HepG2 (cell line): ENCODE measurements at regions not wholly inside any gene's neighbourhood (a gene's known extent, or its start where the extent isn't known, plus 50 kb on each side); places are given as distances from the start of the nearest gene placed in this dataset.

Source experiments
- ATAC-seq: fragments of 200-7000 bp; cut with Tn5 transposase; 3 replicates; pipeline ENCODE4 v1.9.1; 2020; ENCODE audit warnings: mild to moderate bottlenecking, moderate library complexity
- BruUV-seq: library from RNA; stranded (reverse); fragments of 400-500 nt; replicated peaks from 2 replicates; lab custom pipeline; 2021; lab: Mats Ljungman, UMichigan
- CTCF ChIA-PET: fragments of 300-600 bp; formaldehyde crosslinking; extraction: SDS; loops from one replicate; lab custom pipeline; 2021; ENCODE audit warnings: low total read pairs, inconsistent platforms, low intra/inter-chr PET ratio; lab: Yijun Ruan, JAX
- POLR2A ChIA-PET: fragments of 350-600 bp; sonication (Branson Sonifier 250); formaldehyde crosslinking; loops from one replicate; lab custom pipeline; 2020; ENCODE audit warnings: antibody characterized with exemption, inconsistent platforms; lab: Yijun Ruan, JAX
- DNase-seq: peaks from one replicate; pipeline ENCODE4 v3.0.0-alpha.2; 2015; ENCODE audit warnings: low spot score
- FAIRE-seq: peaks from 3 replicates; lab custom pipeline; 2011; peaks lifted over from hg19 to GRCh38; lab: Jason Lieb, UNC
- H2AFZ ChIP-seq: one replicate; pipeline ENCODE4 v1.6.1; 2011; ENCODE audit warnings: low read length, inconsistent platforms
- H3K27ac ChIP-seq: fragments of 300-600 bp; 3 replicates; pipeline ENCODE4 v1.8.0; 2011; ENCODE audit warnings: mixed run types, mild to moderate bottlenecking, mixed read lengths, low read length, inconsistent platforms; ENCODE audit not compliant: insufficient read depth; ENCODE audit errors: extremely low read length
- H3K27me3 ChIP-seq, 2 experiments: fragments of 200-600 bp in 1 of 2; 2 replicates in 1 of 2; 3 replicates in 1 of 2; pipeline versions ENCODE4 v1.6.0 to v1.8.0; 2011; ENCODE audit warnings: low read length in 2 of 2, mild to moderate bottlenecking in 2 of 2, moderate library complexity in 2 of 2, inconsistent platforms in 1 of 2; ENCODE audit not compliant: insufficient read depth in 2 of 2, control insufficient read depth in 1 of 2
- H3K36me3 ChIP-seq, 2 experiments: fragments of 200-600 bp in 1 of 2; replicated peaks in 1 of 2; 2 replicates in 1 of 2; 3 replicates in 1 of 2; pipeline versions ENCODE4 v1.5.1 to v1.8.0; 2011; ENCODE audit warnings: low read length in 2 of 2, inconsistent platforms in 1 of 2; ENCODE audit not compliant: insufficient read depth in 2 of 2, control insufficient read depth in 1 of 2
- H3K4me1 ChIP-seq: 2 replicates; pipeline ENCODE4 v1.5.1; 2012; ENCODE audit warnings: low read length, inconsistent platforms; ENCODE audit not compliant: insufficient read depth
- H3K4me2 ChIP-seq: 2 replicates; pipeline ENCODE4 v1.6.0; 2011; ENCODE audit warnings: low read depth, low read length, inconsistent platforms
- H3K4me3 ChIP-seq, 3 experiments: fragments of 200-600 bp in 1 of 3; sonication (generic), shearing (Covaris generic) in 1 of 3; replicated peaks in 1 of 3; 2 replicates each; pipeline ENCODE4 v1.5.1; 2011 to 2016; ENCODE audit warnings: low read length in 3 of 3, inconsistent platforms in 2 of 3, low read depth in 2 of 3, mild to moderate bottlenecking in 2 of 3, control low read depth in 1 of 3, mixed read lengths in 1 of 3; ENCODE audit not compliant: insufficient read depth in 1 of 3
- H3K79me2 ChIP-seq: one replicate; pipeline ENCODE4 v1.6.1; 2011; ENCODE audit warnings: low read length, inconsistent platforms; ENCODE audit not compliant: insufficient read depth
- H3K9ac ChIP-seq: 2 replicates; pipeline ENCODE4 v1.6.0; 2011; ENCODE audit warnings: mild to moderate bottlenecking, low read depth, low read length, inconsistent platforms; ENCODE audit not compliant: insufficient read depth
- H3K9me3 ChIP-seq: 2 replicates; pipeline ENCODE4 v1.5.1; 2012; ENCODE audit warnings: mild to moderate bottlenecking, low read length
- H4K20me1 ChIP-seq: 2 replicates; pipeline ENCODE4 v1.6.0; 2011; ENCODE audit warnings: inconsistent platforms, mild to moderate bottlenecking, low read length, moderate library complexity; ENCODE audit not compliant: insufficient read depth
- CCDC6 ChIP-seq: sonication (generic); formaldehyde crosslinking; IDR thresholded peaks from 2 replicates; pipeline ENCODE4 v1.8.1; 2022; ENCODE audit warnings: mild to moderate bottlenecking, missing genetic modification reagents, moderate library complexity
- HDAC2 ChIP-seq: sonication (generic); formaldehyde crosslinking; IDR thresholded peaks from 2 replicates; pipeline ENCODE4 v1.4.0; 2020; ENCODE audit warnings: missing genetic modification reagents
- KMT2A ChIP-seq: sonication (generic); formaldehyde crosslinking; IDR thresholded peaks from 2 replicates; pipeline ENCODE4 v1.4.0; 2020; ENCODE audit warnings: missing genetic modification reagents
- NFE2L1 ChIP-seq: sonication (generic); formaldehyde crosslinking; IDR thresholded peaks from 2 replicates; pipeline ENCODE4 v1.4.0; 2020; ENCODE audit warnings: missing genetic modification reagents, mild to moderate bottlenecking, borderline replicate concordance
- TP53 ChIP-seq: sonication (generic); formaldehyde crosslinking; conservative IDR thresholded peaks from 2 replicates; pipeline ENCODE4 v1.4.0; 2020; ENCODE audit warnings: missing genetic modification reagents
- ZNF225 ChIP-seq: sonication (generic); formaldehyde crosslinking; IDR thresholded peaks from 2 replicates; pipeline ENCODE4 v1.4.0; 2020; ENCODE audit warnings: mild to moderate bottlenecking, missing genetic modification reagents
- WGBS: methylation state at CpG from one replicate; pipeline ENCODE4 v1.1.6; 2017; ENCODE audit warnings: low lambda C conversion rate; 5-methylcytosine and 5-hydroxymethylcytosine counted together
- in situ Hi-C: cut with HindIII; loops from 2 replicates; pipeline ENCODE4 v1.10.0; 2017; ENCODE audit warnings: low pct_unique_long_range_greater_than_20kb; ENCODE audit not compliant: extremely low pct_ligation_motif_present
- intact Hi-C: fragments of 100-400 bp; cut with micrococcal nuclease; formaldehyde crosslinking; loops from one replicate; pipeline ENCODE4 v1.10.0; 2022; ENCODE audit not compliant: unreplicated experiment
- TF ChIP-seq, protein P1 (sequence below): sonication (generic); formaldehyde crosslinking; IDR thresholded peaks from 2 replicates; pipeline ENCODE4 v1.5.1; 2020; ENCODE audit warnings: missing genetic modification reagents, mild to moderate bottlenecking, borderline replicate concordance
- TF ChIP-seq, protein P2 (sequence below): sonication (generic); formaldehyde crosslinking; IDR thresholded peaks from 2 replicates; pipeline ENCODE4 v1.4.0; 2020; ENCODE audit warnings: mild to moderate bottlenecking, missing genetic modification reagents
- TF ChIP-seq, protein P3 (sequence below): sonication (generic); formaldehyde crosslinking; IDR thresholded peaks from 2 replicates; pipeline ENCODE4 v1.4.0; 2020; ENCODE audit warnings: missing genetic modification reagents

DNA sequence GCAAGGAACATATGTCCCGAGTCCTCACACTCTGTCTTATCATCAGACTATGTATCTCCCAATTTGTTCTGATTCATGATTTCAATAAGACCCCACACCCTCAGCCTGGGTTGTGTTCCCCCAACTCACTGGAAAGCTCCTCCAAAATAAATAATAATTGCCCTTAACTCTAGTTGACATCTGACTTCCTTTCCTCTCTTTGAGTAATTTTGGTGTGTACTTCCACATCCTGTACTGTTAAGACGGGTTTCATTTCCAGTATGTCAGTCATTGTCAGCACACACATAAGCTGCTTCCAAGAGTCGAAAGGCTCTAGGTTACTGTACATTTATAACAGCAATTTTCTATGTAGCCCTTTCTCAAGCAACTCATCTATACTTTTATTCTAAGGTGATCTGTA, 52.2 kb upstream of the C1QTNF7 start:
- in situ Hi-C loops, result no loop called here
- no peak overlapping the region for H3K4me2 ChIP-seq
- H2AFZ ChIP-seq, result no peak overlapping the region
- ChIA-PET POLR2A (no interaction called here), CTCF (no interaction called here)
- no peak overlapping the region for H3K9ac ChIP-seq
- WGBS, result 20% methylated on average over 3 of the region's 3 CpGs
- H3K79me2 ChIP-seq, result no peaks in the 10 kb centered on the region
- no peak overlapping the region for H3K27ac ChIP-seq
- BruUV-seq, result no TSS peak
- ATAC-seq, result no peak
- DNase-seq, result no peak
- intact Hi-C loops, result no loop called here
- no peaks in the 10 kb centered on the region for H3K9me3 ChIP-seq
- peaks cover 0 to 11% of the 10 kb centered on the region in 2 experiments; a peak in 1 of 5 replicates for H3K27me3 ChIP-seq
- H3K4me3 ChIP-seq, result no peak overlapping the region
- no peak for FAIRE-seq
- TF ChIP-seq, protein P1, sequence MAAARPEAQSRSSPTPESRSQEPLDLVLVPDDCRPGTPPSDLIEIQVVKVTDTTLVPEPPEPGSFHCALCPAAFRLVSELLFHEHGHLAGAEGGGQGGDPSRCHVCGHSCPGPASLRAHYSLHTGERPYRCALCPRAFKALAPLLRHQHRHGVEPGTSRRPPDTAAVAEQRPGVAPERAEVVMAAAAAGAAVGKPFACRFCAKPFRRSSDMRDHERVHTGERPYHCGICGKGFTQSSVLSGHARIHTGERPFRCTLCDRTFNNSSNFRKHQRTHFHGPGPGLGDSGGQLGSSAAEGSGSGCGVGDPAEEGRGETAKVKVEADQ (CRISPR knock-in tag), result no peak
- no peak for TF ChIP-seq CCDC6 (CRISPR knock-in tag)
- TF ChIP-seq TP53 (CRISPR knock-in tag), result no peak
- no peak for TF ChIP-seq HDAC2
- no peak for TF ChIP-seq ZNF225 (CRISPR knock-in tag)
- no peak for TF ChIP-seq NFE2L1
- no peaks in the 10 kb centered on the region for H4K20me1 ChIP-seq
- no peaks in the 10 kb centered on the region for H3K4me1 ChIP-seq
- no peaks in the 10 kb centered on the region for H3K36me3 ChIP-seq

DNA sequence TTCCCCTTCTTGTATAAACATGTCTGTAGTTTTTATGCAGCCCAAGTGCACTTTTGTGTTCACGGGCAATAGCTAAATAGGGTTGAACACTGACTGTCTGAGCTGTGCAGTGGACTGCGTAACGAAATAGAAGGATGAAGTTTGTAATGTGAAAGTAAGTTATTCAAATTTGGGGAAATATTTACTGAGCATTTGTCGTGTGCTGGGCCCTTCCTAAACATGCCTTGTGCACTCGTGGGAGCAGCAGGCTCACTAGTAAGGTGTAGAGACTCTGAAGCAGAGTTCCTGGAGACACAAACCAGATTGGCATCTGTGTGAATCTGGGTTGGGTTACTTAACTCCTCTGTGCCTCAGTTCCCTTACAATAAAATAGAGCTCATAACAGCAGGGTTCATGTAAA, 51.7 kb upstream of the C1QTNF7 start:
- no peaks in the 10 kb centered on the region for H3K36me3 ChIP-seq
- no peak overlapping the region for H2AFZ ChIP-seq
- no peaks in the 10 kb centered on the region for H3K79me2 ChIP-seq
- no peak overlapping the region for H3K4me3 ChIP-seq
- no peak for ATAC-seq
- H3K27me3 ChIP-seq, result 0 out of 5 replicates have a peak, but pooled peaks cover 0 to 11% of the 10 kb centered on the region in 2 experiments
- ChIA-PET CTCF (no interaction called here), POLR2A (no interaction called here)
- H4K20me1 ChIP-seq, result no peaks in the 10 kb centered on the region
- no peak for FAIRE-seq
- intact Hi-C loops, result no loop called here
- no peak for DNase-seq
- H3K4me1 ChIP-seq, result no peaks in the 10 kb centered on the region
- H3K4me2 ChIP-seq, result no peak overlapping the region
- H3K9ac ChIP-seq, result no peak overlapping the region
- H3K27ac ChIP-seq, result no peak overlapping the region
- WGBS, result 25% methylated on average over 5 of the region's 5 CpGs
- in situ Hi-C loops, result no loop called here
- no peaks in the 10 kb centered on the region for H3K9me3 ChIP-seq
- BruUV-seq, result no TSS peak
- TF ChIP-seq, protein P2, sequence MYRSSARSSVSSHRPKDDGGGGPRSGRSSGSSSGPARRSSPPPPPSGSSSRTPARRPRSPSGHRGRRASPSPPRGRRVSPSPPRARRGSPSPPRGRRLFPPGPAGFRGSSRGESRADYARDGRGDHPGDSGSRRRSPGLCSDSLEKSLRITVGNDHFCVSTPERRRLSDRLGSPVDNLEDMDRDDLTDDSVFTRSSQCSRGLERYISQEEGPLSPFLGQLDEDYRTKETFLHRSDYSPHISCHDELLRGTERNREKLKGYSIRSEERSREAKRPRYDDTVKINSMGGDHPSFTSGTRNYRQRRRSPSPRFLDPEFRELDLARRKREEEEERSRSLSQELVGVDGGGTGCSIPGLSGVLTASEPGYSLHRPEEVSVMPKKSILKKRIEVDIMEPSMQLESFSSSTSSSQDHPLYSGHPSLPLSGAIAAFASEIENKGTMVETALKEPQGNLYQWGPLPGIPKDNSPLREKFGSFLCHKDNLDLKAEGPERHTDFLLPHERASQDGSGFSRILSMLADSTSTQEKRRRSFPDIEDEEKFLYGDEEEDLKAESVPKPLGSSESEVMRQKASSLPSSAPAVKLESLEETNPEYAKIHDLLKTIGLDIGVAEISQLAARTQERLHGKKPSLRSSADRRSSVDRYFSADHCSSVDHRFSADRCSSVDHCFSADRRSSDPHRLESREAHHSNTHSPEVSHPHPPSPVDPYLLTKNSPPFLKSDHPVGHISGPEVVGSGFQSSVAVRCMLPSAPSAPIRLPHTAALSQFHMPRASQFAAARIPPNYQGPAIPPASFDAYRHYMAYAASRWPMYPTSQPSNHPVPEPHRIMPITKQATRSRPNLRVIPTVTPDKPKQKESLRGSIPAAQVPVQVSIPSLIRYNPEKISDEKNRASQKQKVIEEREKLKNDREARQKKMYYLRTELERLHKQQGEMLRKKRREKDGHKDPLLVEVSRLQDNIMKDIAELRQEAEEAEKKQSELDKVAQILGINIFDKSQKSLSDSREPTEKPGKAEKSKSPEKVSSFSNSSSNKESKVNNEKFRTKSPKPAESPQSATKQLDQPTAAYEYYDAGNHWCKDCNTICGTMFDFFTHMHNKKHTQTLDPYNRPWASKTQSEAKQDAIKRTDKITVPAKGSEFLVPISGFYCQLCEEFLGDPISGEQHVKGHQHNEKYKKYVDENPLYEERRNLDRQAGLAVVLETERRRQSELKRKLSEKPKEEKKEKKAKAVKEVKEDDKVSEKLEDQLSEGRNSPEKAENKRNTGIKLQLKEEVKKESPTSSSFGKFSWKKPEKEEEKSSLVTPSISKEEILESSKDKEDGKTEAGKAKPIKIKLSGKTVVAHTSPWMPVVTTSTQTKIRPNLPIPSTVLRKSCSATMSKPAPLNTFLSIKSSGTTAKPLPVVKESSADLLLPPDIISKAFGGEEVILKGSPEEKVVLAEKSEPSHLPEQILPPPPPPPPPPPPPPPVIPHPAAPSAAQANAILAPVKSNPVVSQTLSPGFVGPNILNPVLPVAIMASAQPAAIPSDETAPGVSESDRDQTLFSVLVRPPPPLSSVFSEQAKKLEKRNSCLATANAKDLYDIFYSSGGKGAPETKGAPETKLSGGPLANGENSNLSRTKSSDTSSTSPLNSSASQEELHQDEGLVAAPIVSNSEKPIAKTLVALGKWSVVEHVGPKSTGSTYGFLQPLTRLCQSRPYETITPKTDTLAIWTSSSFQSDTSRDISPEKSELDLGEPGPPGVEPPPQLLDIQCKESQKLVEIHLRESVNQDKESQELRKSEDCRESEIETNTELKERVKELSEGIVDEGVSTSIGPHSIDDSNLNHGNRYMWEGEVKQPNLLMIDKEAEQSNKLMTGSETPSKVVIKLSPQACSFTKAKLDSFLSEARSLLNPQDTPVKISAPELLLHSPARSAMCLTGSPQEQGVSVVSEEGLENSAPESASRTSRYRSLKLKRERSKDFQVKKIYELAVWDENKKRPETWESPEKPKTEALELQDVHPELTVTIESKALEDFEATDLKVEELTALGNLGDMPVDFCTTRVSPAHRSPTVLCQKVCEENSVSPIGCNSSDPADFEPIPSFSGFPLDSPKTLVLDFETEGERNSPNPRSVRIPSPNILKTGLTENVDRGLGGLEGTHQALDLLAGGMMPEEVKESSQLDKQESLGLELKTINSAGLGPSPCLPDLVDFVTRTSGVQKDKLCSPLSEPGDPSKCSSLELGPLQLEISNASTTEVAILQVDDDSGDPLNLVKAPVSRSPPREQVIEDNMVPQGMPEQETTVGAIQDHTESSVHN (CRISPR knock-in tag), result no peak
- TF ChIP-seq KMT2A (CRISPR knock-in tag), result no peak
- TF ChIP-seq, protein P3, sequence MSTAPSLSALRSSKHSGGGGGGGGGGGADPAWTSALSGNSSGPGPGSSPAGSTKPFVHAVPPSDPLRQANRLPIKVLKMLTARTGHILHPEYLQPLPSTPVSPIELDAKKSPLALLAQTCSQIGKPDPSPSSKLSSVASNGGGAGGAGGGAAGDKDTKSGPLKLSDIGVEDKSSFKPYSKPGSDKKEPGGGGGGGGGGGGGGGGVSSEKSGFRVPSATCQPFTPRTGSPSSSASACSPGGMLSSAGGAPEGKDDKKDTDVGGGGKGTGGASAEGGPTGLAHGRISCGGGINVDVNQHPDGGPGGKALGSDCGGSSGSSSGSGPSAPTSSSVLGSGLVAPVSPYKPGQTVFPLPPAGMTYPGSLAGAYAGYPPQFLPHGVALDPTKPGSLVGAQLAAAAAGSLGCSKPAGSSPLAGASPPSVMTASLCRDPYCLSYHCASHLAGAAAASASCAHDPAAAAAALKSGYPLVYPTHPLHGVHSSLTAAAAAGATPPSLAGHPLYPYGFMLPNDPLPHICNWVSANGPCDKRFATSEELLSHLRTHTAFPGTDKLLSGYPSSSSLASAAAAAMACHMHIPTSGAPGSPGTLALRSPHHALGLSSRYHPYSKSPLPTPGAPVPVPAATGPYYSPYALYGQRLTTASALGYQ, result no peak
